Colonic mucosa (tissue), 4 donors: ENCODE measurements at regions not wholly inside any gene's neighbourhood (a gene's known extent, or its start where the extent isn't known, plus 50 kb on each side); places are given as distances from the start of the nearest gene placed in this dataset.

ENCODE experiments used
- DNase-seq: peaks from one replicate; pipeline ENCODE4 v3.0.0-alpha.2; 2020
- H3K27ac ChIP-seq: fragments of 200-600 bp; one replicate; pipeline ENCODE4 v1.8.0; 2021
- H3K27me3 ChIP-seq: fragments of 200-600 bp; one replicate; pipeline ENCODE4 v1.8.0; 2021
- H3K36me3 ChIP-seq: fragments of 200-600 bp; one replicate; pipeline ENCODE4 v1.8.0; 2021
- H3K4me1 ChIP-seq: fragments of 200-600 bp; one replicate; pipeline ENCODE4 v1.8.0; 2021; ENCODE audit warnings: mild to moderate bottlenecking
- H3K4me3 ChIP-seq: fragments of 200-600 bp; one replicate; pipeline ENCODE4 v1.8.0; 2021
- H3K9ac ChIP-seq, 2 donors: one replicate each; pipeline ENCODE4 v1.7.0; 2013; ENCODE audit warnings: control low read depth in 2 of 2, low read depth in 2 of 2, low read length in 2 of 2
- H3K9me3 ChIP-seq: fragments of 200-600 bp; one replicate; pipeline ENCODE4 v1.8.0; 2021
- CTCF ChIP-seq: fragments of 200-600 bp; IDR thresholded peaks from one replicate; pipeline ENCODE4 v1.8.0; 2022; ENCODE audit warnings: antibody characterized with exemption, mild to moderate bottlenecking
- intact Hi-C: fragments of 100-400 bp; cut with DNase I; formaldehyde crosslinking; loops from one replicate; pipeline ENCODE4 v1.14.1; 2022
- donor health status: healthy.
- donor health status: DM: no; HTN: no; CAD: no.
- donor health status: DM: no; HTN: no; CAD: no.

GRCh38 chr4:189299706-189300105 is 641.0 kb upstream of the FRG1 start:
- TF ChIP-seq CTCF, result no peak
- H3K9ac ChIP-seq, result no peak overlapping the region
- no peaks in the 10 kb centered on the region for H3K4me1 ChIP-seq
- H3K4me3 ChIP-seq, result no peak overlapping the region
- H3K27me3 ChIP-seq, result no peaks in the 10 kb centered on the region
- no peaks in the 10 kb centered on the region for H3K9me3 ChIP-seq
- no peak for DNase-seq
- H3K36me3 ChIP-seq, result no peaks in the 10 kb centered on the region
- intact Hi-C loops, result no loop called here
- H3K27ac ChIP-seq, result no peak overlapping the region

GRCh38 chr4:189301692-189302091 is 639.0 kb upstream of the FRG1 start:
- intact Hi-C loops, result no loop called here
- Histone ChIP-seq H3K36me3 (no peaks in the 10 kb centered on the region), H3K4me1 (no peaks in the 10 kb centered on the region), H3K9ac (no peak overlapping the region), H3K27me3 (no peaks in the 10 kb centered on the region), H3K9me3 (no peaks in the 10 kb centered on the region), H3K4me3 (no peak overlapping the region), H3K27ac (no peak overlapping the region)
- DNase-seq, result no peak
- TF ChIP-seq CTCF, result no peak

GRCh38 chr4:189302719-189303118 is 638.0 kb upstream of the FRG1 start:
- Histone ChIP-seq H3K9ac (no peak overlapping the region), H3K36me3 (no peaks in the 10 kb centered on the region), H3K27me3 (no peaks in the 10 kb centered on the region), H3K4me1 (no peaks in the 10 kb centered on the region), H3K9me3 (no peaks in the 10 kb centered on the region), H3K27ac (no peak overlapping the region), H3K4me3 (no peak overlapping the region)
- DNase-seq, result no peak
- no peak for TF ChIP-seq CTCF
- intact Hi-C loops, result no loop called here

- Histone ChIP-seq H3K4me1 (no peaks in the 10 kb centered on the region), H3K9ac (no peak overlapping the region), H3K9me3 (no peaks in the 10 kb centered on the region), H3K36me3 (no peaks in the 10 kb centered on the region), H3K27ac (no peak overlapping the region), H3K4me3 (no peak overlapping the region), H3K27me3 (no peaks in the 10 kb centered on the region)
- intact Hi-C loops, result no loop called here
- TF ChIP-seq CTCF, result no peak
- DNase-seq, result no peak
Observed at GRCh38 chr4:189304167-189304566, 636.5 kb upstream of the FRG1 start.

GRCh38 chr4:189304809-189305208 is 635.9 kb upstream of the FRG1 start:
- Histone ChIP-seq H3K9me3 (no peaks in the 10 kb centered on the region), H3K27ac (no peak overlapping the region), H3K36me3 (no peaks in the 10 kb centered on the region), H3K4me1 (no peaks in the 10 kb centered on the region), H3K4me3 (no peak overlapping the region), H3K27me3 (no peaks in the 10 kb centered on the region), H3K9ac (no peak overlapping the region)
- TF ChIP-seq CTCF, result no peak
- intact Hi-C loops, result no loop called here
- DNase-seq, result no peak

GRCh38 chr4:189305500-189305899 is 635.2 kb upstream of the FRG1 start:
- DNase-seq, result no peak
- Histone ChIP-seq H3K27ac (no peak overlapping the region), H3K27me3 (no peaks in the 10 kb centered on the region), H3K9ac (no peak overlapping the region), H3K36me3 (no peaks in the 10 kb centered on the region), H3K4me3 (no peak overlapping the region), H3K9me3 (no peaks in the 10 kb centered on the region), H3K4me1 (no peaks in the 10 kb centered on the region)
- intact Hi-C loops, result no loop called here
- no peak for TF ChIP-seq CTCF
